ENCODE measurements at regions not wholly inside any gene's neighbourhood (a gene's known extent, or its start where the extent isn't known, plus 50 kb on each side); places are given as distances from the start of the nearest gene placed in this dataset.

DNA sequence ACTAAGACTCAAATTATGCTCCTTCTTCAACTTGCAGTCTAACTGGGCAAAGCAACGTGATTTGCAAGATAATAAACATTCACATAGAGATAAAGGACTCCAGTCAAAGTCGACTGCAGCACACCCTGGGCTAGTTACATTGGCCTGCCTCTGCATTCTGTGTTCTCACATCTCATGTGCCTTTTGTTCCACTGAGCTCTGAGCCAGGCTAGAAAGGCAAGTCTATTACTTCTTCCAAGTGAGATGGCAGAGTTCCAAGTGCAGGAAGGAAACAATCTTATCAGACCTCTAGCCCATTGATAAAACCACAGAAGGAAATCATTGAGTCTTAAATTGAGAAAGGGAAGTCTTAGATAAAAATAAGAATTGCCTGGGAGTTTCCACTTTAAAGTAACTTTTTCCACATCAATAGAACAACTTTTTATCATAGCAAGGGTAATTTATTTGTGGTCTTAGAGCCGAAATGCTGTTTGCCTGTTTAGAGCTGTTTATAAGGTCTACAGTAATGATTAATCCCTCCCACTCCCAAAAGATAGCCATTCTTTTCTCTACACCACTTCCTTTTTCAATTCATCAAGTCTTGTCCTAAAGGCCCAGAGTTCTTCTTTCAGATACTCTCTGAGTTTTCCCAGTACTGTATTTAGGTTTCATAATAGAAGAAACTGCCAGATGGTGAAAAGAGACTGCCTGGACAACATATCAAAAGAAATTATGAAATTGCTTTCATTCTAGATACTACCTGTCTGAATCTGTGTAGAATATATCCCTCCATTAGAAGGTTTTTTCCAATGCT lies 200.2 kb downstream of the GUCY2F start (continued):
- TF ChIP-seq NANOG (IDR thresholded peaks at IDR 0.05; ENCODE audit: borderline replicate concordance) = no peak
- no peak for TF ChIP-seq JUNB (IDR thresholded peaks at IDR 0.05; ENCODE audit: unreplicated experiment)
- TF ChIP-seq, protein P1, sequence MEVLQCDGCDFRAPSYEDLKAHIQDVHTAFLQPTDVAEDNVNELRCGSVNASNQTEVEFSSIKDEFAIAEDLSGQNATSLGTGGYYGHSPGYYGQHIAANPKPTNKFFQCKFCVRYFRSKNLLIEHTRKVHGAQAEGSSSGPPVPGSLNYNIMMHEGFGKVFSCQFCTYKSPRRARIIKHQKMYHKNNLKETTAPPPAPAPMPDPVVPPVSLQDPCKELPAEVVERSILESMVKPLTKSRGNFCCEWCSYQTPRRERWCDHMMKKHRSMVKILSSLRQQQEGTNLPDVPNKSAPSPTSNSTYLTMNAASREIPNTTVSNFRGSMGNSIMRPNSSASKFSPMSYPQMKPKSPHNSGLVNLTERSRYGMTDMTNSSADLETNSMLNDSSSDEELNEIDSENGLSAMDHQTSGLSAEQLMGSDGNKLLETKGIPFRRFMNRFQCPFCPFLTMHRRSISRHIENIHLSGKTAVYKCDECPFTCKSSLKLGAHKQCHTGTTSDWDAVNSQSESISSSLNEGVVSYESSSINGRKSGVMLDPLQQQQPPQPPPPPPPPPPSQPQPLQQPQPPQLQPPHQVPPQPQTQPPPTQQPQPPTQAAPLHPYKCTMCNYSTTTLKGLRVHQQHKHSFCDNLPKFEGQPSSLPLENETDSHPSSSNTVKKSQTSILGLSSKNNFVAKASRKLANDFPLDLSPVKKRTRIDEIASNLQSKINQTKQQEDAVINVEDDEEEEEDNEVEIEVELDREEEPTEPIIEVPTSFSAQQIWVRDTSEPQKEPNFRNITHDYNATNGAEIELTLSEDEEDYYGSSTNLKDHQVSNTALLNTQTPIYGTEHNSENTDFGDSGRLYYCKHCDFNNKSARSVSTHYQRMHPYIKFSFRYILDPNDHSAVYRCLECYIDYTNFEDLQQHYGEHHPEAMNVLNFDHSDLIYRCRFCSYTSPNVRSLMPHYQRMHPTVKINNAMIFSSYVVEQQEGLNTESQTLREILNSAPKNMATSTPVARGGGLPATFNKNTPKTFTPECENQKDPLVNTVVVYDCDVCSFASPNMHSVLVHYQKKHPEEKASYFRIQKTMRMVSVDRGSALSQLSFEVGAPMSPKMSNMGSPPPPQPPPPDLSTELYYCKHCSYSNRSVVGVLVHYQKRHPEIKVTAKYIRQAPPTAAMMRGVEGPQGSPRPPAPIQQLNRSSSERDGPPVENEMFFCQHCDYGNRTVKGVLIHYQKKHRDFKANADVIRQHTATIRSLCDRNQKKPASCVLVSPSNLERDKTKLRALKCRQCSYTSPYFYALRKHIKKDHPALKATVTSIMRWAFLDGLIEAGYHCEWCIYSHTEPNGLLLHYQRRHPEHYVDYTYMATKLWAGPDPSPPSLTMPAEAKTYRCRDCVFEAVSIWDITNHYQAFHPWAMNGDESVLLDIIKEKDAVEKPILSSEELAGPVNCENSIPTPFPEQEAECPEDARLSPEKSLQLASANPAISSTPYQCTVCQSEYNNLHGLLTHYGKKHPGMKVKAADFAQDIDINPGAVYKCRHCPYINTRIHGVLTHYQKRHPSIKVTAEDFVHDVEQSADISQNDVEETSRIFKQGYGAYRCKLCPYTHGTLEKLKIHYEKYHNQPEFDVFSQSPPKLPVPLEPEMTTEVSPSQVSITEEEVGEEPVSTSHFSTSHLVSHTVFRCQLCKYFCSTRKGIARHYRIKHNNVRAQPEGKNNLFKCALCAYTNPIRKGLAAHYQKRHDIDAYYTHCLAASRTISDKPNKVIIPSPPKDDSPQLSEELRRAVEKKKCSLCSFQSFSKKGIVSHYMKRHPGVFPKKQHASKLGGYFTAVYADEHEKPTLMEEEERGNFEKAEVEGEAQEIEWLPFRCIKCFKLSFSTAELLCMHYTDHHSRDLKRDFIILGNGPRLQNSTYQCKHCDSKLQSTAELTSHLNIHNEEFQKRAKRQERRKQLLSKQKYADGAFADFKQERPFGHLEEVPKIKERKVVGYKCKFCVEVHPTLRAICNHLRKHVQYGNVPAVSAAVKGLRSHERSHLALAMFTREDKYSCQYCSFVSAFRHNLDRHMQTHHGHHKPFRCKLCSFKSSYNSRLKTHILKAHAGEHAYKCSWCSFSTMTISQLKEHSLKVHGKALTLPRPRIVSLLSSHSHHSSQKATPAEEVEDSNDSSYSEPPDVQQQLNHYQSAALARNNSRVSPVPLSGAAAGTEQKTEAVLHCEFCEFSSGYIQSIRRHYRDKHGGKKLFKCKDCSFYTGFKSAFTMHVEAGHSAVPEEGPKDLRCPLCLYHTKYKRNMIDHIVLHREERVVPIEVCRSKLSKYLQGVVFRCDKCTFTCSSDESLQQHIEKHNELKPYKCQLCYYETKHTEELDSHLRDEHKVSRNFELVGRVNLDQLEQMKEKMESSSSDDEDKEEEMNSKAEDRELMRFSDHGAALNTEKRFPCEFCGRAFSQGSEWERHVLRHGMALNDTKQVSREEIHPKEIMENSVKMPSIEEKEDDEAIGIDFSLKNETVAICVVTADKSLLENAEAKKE (CRISPR knock-in tag; IDR thresholded peaks at IDR 0.05) = no peak

DNA sequence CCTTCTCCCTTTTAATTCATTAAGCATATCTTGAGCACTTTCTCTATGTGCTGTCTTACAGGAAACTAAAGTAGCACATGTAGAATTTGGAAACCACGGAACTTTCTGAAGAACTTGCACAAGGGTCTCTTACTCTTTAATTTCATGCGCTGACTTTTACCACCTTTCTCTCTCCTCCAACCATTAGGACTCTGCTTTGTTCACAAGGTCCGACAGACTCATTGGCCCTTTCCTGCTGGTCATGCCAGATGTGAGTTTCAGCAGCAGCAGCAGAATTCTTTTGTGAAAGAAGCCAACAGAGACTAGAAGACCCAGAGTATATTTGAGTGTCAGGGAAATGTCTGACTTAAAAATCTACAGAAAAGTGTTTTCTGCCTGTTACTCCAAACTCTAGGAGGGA lies 207.1 kb downstream of the GUCY2F start:
- H3K36me3 Mint-ChIP-seq (ENCODE audit: low read depth) = no peaks in the 10 kb centered on the region
- TF ChIP-seq EZH2 (IDR thresholded peaks at IDR 0.05; ENCODE audit: low read depth, unreplicated experiment) (no peak), POLR2AphosphoS5 (IDR thresholded peaks at IDR 0.05; ENCODE audit: low read depth) (no peak), NANOG (IDR thresholded peaks at IDR 0.05; ENCODE audit: borderline replicate concordance) (no peak), STAT1 (IDR thresholded peaks at IDR 0.05; ENCODE audit: unreplicated experiment) (no peak), ZNF331 (CRISPR knock-in tag; IDR thresholded peaks at IDR 0.05; ENCODE audit: low read depth) (no peak), EZH2phosphoT487 (IDR thresholded peaks at IDR 0.05; ENCODE audit: unreplicated experiment) (no peak), CTCF (conservative IDR thresholded peaks at IDR 0.05; ENCODE audit: low read depth in 2 of 2) (no peak), ETS1 (IDR thresholded peaks at IDR 0.05) (no peak), CREB1 (CRISPR knock-in tag; IDR thresholded peaks at IDR 0.05; ENCODE audit: low read depth) (no peak)
- TF ChIP-seq, protein P2, sequence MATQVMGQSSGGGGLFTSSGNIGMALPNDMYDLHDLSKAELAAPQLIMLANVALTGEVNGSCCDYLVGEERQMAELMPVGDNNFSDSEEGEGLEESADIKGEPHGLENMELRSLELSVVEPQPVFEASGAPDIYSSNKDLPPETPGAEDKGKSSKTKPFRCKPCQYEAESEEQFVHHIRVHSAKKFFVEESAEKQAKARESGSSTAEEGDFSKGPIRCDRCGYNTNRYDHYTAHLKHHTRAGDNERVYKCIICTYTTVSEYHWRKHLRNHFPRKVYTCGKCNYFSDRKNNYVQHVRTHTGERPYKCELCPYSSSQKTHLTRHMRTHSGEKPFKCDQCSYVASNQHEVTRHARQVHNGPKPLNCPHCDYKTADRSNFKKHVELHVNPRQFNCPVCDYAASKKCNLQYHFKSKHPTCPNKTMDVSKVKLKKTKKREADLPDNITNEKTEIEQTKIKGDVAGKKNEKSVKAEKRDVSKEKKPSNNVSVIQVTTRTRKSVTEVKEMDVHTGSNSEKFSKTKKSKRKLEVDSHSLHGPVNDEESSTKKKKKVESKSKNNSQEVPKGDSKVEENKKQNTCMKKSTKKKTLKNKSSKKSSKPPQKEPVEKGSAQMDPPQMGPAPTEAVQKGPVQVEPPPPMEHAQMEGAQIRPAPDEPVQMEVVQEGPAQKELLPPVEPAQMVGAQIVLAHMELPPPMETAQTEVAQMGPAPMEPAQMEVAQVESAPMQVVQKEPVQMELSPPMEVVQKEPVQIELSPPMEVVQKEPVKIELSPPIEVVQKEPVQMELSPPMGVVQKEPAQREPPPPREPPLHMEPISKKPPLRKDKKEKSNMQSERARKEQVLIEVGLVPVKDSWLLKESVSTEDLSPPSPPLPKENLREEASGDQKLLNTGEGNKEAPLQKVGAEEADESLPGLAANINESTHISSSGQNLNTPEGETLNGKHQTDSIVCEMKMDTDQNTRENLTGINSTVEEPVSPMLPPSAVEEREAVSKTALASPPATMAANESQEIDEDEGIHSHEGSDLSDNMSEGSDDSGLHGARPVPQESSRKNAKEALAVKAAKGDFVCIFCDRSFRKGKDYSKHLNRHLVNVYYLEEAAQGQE (IDR thresholded peaks at IDR 0.05; ENCODE audit: unreplicated experiment) = no peak

More for the DNA sequence above, 207.1 kb downstream of the GUCY2F start:
- H3K4me2 ChIP-seq = no peak overlapping the region
- ATAC-seq (no peak), DNase-seq (ENCODE audit: low spot score) (no peak)
- peaks cover 4% of the 10 kb centered on the region for H3K27me3 Mint-ChIP-seq (ENCODE audit: insufficient read depth, low read depth, poor library complexity)
- 0 out of 3 replicates have a peak, but pooled peaks cover 2% of the 10 kb centered on the region for H3K9me3 Mint-ChIP-seq
- H3K9me2 ChIP-seq (ENCODE audit: insufficient read depth) = no peaks in the 10 kb centered on the region
- no peaks in the 10 kb centered on the region for H3K36me3 ChIP-seq (ENCODE audit: insufficient read depth)
- no peak overlapping the region for H3K4me3 ChIP-seq
- H3K27ac ChIP-seq (ENCODE audit: low read depth) = no peak overlapping the region
- no peaks in the 10 kb centered on the region for H3K4me1 ChIP-seq (ENCODE audit: insufficient read depth)
- no peaks in the 10 kb centered on the region for H3K27me3 ChIP-seq (ENCODE audit: insufficient read depth)
- no peak overlapping the region for H2AFZ ChIP-seq
- no peaks in the 10 kb centered on the region for H3K79me2 ChIP-seq (replicated peaks; ENCODE audit: insufficient read depth)
- no peaks in the 10 kb centered on the region for H3F3A ChIP-seq (replicated peaks; ENCODE audit: low read depth)
- H3K27ac Mint-ChIP-seq = no peak overlapping the region
- H3K4me3 Mint-ChIP-seq = no peak overlapping the region
- no peaks in the 10 kb centered on the region for H4K20me1 ChIP-seq (replicated peaks; ENCODE audit: insufficient read depth)
- H3K4me1 Mint-ChIP-seq = no peaks in the 10 kb centered on the region
